Endothelial cell of umbilical vein (primary cell): ENCODE measurements at regions not wholly inside any gene's neighbourhood (a gene's known extent, or its start where the extent isn't known, plus 50 kb on each side); places are given as distances from the start of the nearest gene placed in this dataset.

Source experiments
- BruUV-seq: library from RNA; stranded (reverse); fragments of 400-500 nt; replicated peaks from 2 replicates; lab custom pipeline; 2021; lab: Mats Ljungman, UMichigan
- CTCF ChIA-PET: fragments of 300-600, 350-600 bp; sonication (Branson Sonifier 250); formaldehyde crosslinking; loops from one replicate; lab custom pipeline; 2021; ENCODE audit warnings: antibody characterized with exemption, inconsistent platforms; lab: Charles Lee
- POLR2A ChIA-PET: fragments of 300-600, 350-600 bp; sonication (Branson Sonifier 250); formaldehyde crosslinking; loops from one replicate; lab custom pipeline; 2021; ENCODE audit warnings: antibody characterized with exemption, inconsistent platforms; lab: Charles Lee
- DNase-seq: peaks from one replicate; pipeline ENCODE4 v3.0.0-alpha.2; 2011; ENCODE audit warnings: low read depth, low spot score
- FAIRE-seq: peaks from 2 replicates; lab custom pipeline; 2011; peaks lifted over from hg19 to GRCh38; lab: Jason Lieb, UNC
- H2AFZ ChIP-seq: 2 replicates; pipeline ENCODE4 v1.6.0; 2012; ENCODE audit warnings: low read depth, low read length, control low read depth, inconsistent platforms
- H3K27ac ChIP-seq: 2 replicates; pipeline ENCODE4 v1.5.1; 2011; ENCODE audit warnings: low read depth, mild to moderate bottlenecking, control low read depth, low read length, moderate library complexity; ENCODE audit not compliant: insufficient read depth
- H3K27me3 ChIP-seq, 2 experiments: 2 replicates each; pipeline versions ENCODE4 v1.6.0 to v1.6.1; 2011; ENCODE audit warnings: low read length in 2 of 2, mixed read lengths in 1 of 2; ENCODE audit not compliant: control insufficient read depth in 2 of 2, insufficient read depth in 2 of 2
- H3K36me3 ChIP-seq, 2 experiments: 2 replicates in 1 of 2; 3 replicates in 1 of 2; pipeline ENCODE4 v1.5.1; 2011; ENCODE audit warnings: low read length in 2 of 2, mild to moderate bottlenecking in 1 of 2, moderate library complexity in 1 of 2; ENCODE audit not compliant: control insufficient read depth in 2 of 2, insufficient read depth in 2 of 2; ENCODE audit errors: extremely low read depth in 1 of 2
- H3K4me1 ChIP-seq: 3 replicates; pipeline ENCODE4 v1.5.1; 2011; ENCODE audit warnings: mild to moderate bottlenecking, low read length; ENCODE audit not compliant: control insufficient read depth, insufficient read depth; ENCODE audit errors: extremely low read depth
- H3K4me2 ChIP-seq: 2 replicates; pipeline ENCODE4 v1.6.1; 2011; ENCODE audit warnings: low read length, control low read depth, mixed read lengths; ENCODE audit not compliant: insufficient read depth
- H3K4me3 ChIP-seq, 3 experiments: fragments of 200-600 bp in 1 of 3; sonication (generic), shearing (Covaris generic) in 1 of 3; replicated peaks in 1 of 3; 2 replicates each; pipeline ENCODE4 v1.5.1; 2011 to 2016; ENCODE audit warnings: control low read depth in 3 of 3, low read length in 3 of 3, mild to moderate bottlenecking in 2 of 3, inconsistent platforms in 1 of 3, low read depth in 1 of 3, moderate library complexity in 1 of 3; ENCODE audit not compliant: insufficient read depth in 1 of 3
- H3K79me2 ChIP-seq: 2 replicates; pipeline ENCODE4 v1.6.0; 2012; ENCODE audit warnings: low read length, inconsistent platforms; ENCODE audit not compliant: control insufficient read depth, insufficient read depth
- H3K9ac ChIP-seq: replicated peaks from 2 replicates; pipeline ENCODE3; 2011; ENCODE audit warnings: low read length, control low read depth; ENCODE audit not compliant: insufficient read depth; ENCODE audit errors: extremely low read depth
- H3K9me1 ChIP-seq: replicated peaks from 3 replicates; pipeline ENCODE4 v1.6.0; 2011; ENCODE audit warnings: mild to moderate bottlenecking, low read length; ENCODE audit not compliant: control insufficient read depth, insufficient read depth; ENCODE audit errors: extremely low read depth
- H3K9me3 ChIP-seq: replicated peaks from 2 replicates; pipeline ENCODE4 v1.5.1; 2012; ENCODE audit warnings: low read length, inconsistent platforms; ENCODE audit not compliant: control insufficient read depth, insufficient read depth
- H4K20me1 ChIP-seq: replicated peaks from 2 replicates; pipeline ENCODE3; 2011; ENCODE audit warnings: mild to moderate bottlenecking, low read length; ENCODE audit not compliant: control insufficient read depth, insufficient read depth; ENCODE audit errors: extremely low read depth
- CTCF ChIP-seq, 2 donors: IDR thresholded peaks; 1 replicate in 1 of 2; 2 replicates in 1 of 2; pipeline ENCODE4 v1.5.1; 2011; ENCODE audit warnings: low read length in 2 of 2, mild to moderate bottlenecking in 2 of 2, moderate library complexity in 2 of 2, control low read depth in 1 of 2, inconsistent platforms in 1 of 2, low read depth in 1 of 2; ENCODE audit not compliant: insufficient read depth in 1 of 2; ENCODE audit errors: extremely low read depth in 1 of 2
- EZH2 ChIP-seq: IDR thresholded peaks from 2 replicates; pipeline ENCODE4 v1.6.1; 2012; ENCODE audit warnings: borderline replicate concordance, low read depth, mild to moderate bottlenecking, moderate library complexity, low read length, inconsistent platforms; ENCODE audit not compliant: severe bottlenecking
- FOS ChIP-seq: IDR thresholded peaks from 2 replicates; pipeline ENCODE4 v1.6.1; 2011; ENCODE audit warnings: mild to moderate bottlenecking, low read length, moderate library complexity, borderline replicate concordance; ENCODE audit not compliant: insufficient read depth
- GATA2 ChIP-seq: IDR thresholded peaks from 2 replicates; pipeline ENCODE4 v1.7.0; 2011; ENCODE audit warnings: low read depth, mild to moderate bottlenecking, moderate library complexity, mixed read lengths, low read length; ENCODE audit not compliant: insufficient read length, insufficient read depth
- JUN ChIP-seq: IDR thresholded peaks from 2 replicates; pipeline ENCODE4 v1.6.1; 2011; ENCODE audit warnings: borderline replicate concordance, low read depth; ENCODE audit not compliant: insufficient read length, insufficient read depth
- MAX ChIP-seq: IDR thresholded peaks from 2 replicates; pipeline ENCODE4 v1.6.1; 2011; ENCODE audit not compliant: insufficient read depth, insufficient read length
- MYC ChIP-seq: IDR thresholded peaks from one replicate; pipeline ENCODE4 v1.6.1; 2011; ENCODE audit warnings: mild to moderate bottlenecking, low read depth, low read length
- POLR2A ChIP-seq: IDR thresholded peaks from 2 replicates; pipeline ENCODE4 v1.6.1; 2012; ENCODE audit warnings: low read depth, mild to moderate bottlenecking, control low read depth, low read length
- POLR2AphosphoS5 ChIP-seq: IDR thresholded peaks from 2 replicates; pipeline ENCODE4 v1.6.1; 2012; ENCODE audit warnings: low read depth, mild to moderate bottlenecking, control low read depth, low read length, moderate library complexity; ENCODE audit not compliant: insufficient read depth
- dilution Hi-C: fragments of 300-500 bp; cut with MboI; formaldehyde crosslinking; loops from one replicate; pipeline ENCODE4 v1.15.0; 2019; ENCODE audit warnings: low sequenced_read_pairs; ENCODE audit not compliant: extremely low pct_ligation_motif_present
- intact Hi-C: fragments of 100-400 bp; cut with micrococcal nuclease; formaldehyde crosslinking; loops from one replicate; pipeline ENCODE4 v1.10.0; 2022

- FAIRE-seq (no peak), DNase-seq (no peak)
- TF ChIP-seq CTCF (IDR thresholded peaks at IDR 0.05; ENCODE audit: extremely low read depth in 1 of 2, insufficient read depth in 1 of 2, low read depth in 1 of 2, low read length in 2 of 2) (no peak), GATA2 (no peak), POLR2AphosphoS5 (no peak), MAX (no peak), FOS (no peak), POLR2A (no peak), EZH2 (no peak), JUN (no peak), MYC (no peak)
- no TSS peak for BruUV-seq
- no peaks in the 10 kb centered on the region for H3K4me1 ChIP-seq
- H3K9ac ChIP-seq, result no peak overlapping the region
- intact Hi-C loops (no loop called here), dilution Hi-C loops (no loop called here)
- H3K36me3 ChIP-seq, result no peaks in the 10 kb centered on the region
- H2AFZ ChIP-seq, result no peak overlapping the region
- H4K20me1 ChIP-seq, result no peaks in the 10 kb centered on the region
- ChIA-PET CTCF (no interaction called here), POLR2A (no interaction called here)
- no peaks in the 10 kb centered on the region for H3K79me2 ChIP-seq
- no peaks in the 10 kb centered on the region for H3K9me1 ChIP-seq
- H3K9me3 ChIP-seq, result no peaks in the 10 kb centered on the region
- H3K4me2 ChIP-seq, result no peak overlapping the region
- H3K4me3 ChIP-seq, result no peak overlapping the region
- no peaks in the 10 kb centered on the region for H3K27me3 ChIP-seq
- H3K27ac ChIP-seq, result no peak overlapping the region
Observed at GRCh38 chr12:84658877-84659276, 253.7 kb downstream of the SLC6A15 start.
